Neural cell (in vitro differentiated cells): ENCODE measurements at regions not wholly inside any gene's neighbourhood (a gene's known extent, or its start where the extent isn't known, plus 50 kb on each side); places are given as distances from the start of the nearest gene placed in this dataset.

Experiments
- H2AFZ ChIP-seq: fragments of 200-600, 300-800 bp; sonication (generic), shearing (Covaris generic); 2 replicates; pipeline ENCODE4 v1.6.0; 2014; ENCODE audit warnings: low read depth, mild to moderate bottlenecking, antibody characterized with exemption, low read length, moderate library complexity
- H3F3A ChIP-seq: fragments of 200-600 bp; shearing (Covaris generic); 2 replicates; pipeline ENCODE4 v1.6.1; 2016; ENCODE audit warnings: mild to moderate bottlenecking, moderate library complexity, mixed read lengths, antibody characterized with exemption, low read length; ENCODE audit not compliant: insufficient read depth, poor library complexity, severe bottlenecking
- H3K27ac ChIP-seq: fragments of 200-600, 300-800 bp; sonication (generic), shearing (Covaris generic); 2 replicates; pipeline ENCODE4 v1.5.1; 2014; ENCODE audit warnings: mild to moderate bottlenecking, low read length, moderate library complexity
- H3K27me3 ChIP-seq: fragments of 300-800, 200-600 bp; sonication (generic), shearing (Covaris generic); 2 replicates; pipeline ENCODE4 v1.6.0; 2014; ENCODE audit warnings: mild to moderate bottlenecking, low read depth, low read length, moderate library complexity; ENCODE audit not compliant: insufficient read depth
- H3K36me3 ChIP-seq: fragments of 300-800, 200-600 bp; sonication (generic), shearing (Covaris generic); 2 replicates; pipeline ENCODE4 v1.5.1; 2014; ENCODE audit warnings: mild to moderate bottlenecking, antibody characterized with exemption, low read length, moderate library complexity; ENCODE audit not compliant: insufficient read depth
- H3K4me2 ChIP-seq: fragments of 300-800, 200-600 bp; sonication (generic), shearing (Covaris generic); 2 replicates; pipeline ENCODE4 v1.6.0; 2014; ENCODE audit warnings: mild to moderate bottlenecking, low read length
- H3K4me3 ChIP-seq: fragments of 300-800, 200-600 bp; sonication (generic), shearing (Covaris generic); 2 replicates; pipeline ENCODE4 v1.5.1; 2014; ENCODE audit warnings: mild to moderate bottlenecking, low read length, moderate library complexity
- H3K79me2 ChIP-seq: fragments of 200-600 bp; shearing (Covaris generic); replicated peaks from 2 replicates; pipeline ENCODE4 v1.6.0; 2014; ENCODE audit warnings: mild to moderate bottlenecking, low read length, moderate library complexity; ENCODE audit not compliant: insufficient read depth
- H3K9ac ChIP-seq: fragments of 300-800, 200-600 bp; sonication (generic), shearing (Covaris generic); 2 replicates; pipeline ENCODE4 v1.6.1; 2016; ENCODE audit warnings: mild to moderate bottlenecking, low read length, mixed read lengths
- H3K9me2 ChIP-seq: fragments of 200-600 bp; shearing (Covaris generic); 2 replicates; pipeline ENCODE4 v1.6.1; 2016; ENCODE audit warnings: mild to moderate bottlenecking, low read length, mixed read lengths; ENCODE audit not compliant: insufficient read depth
- H3K9me3 ChIP-seq: fragments of 200-600, 300-800 bp; sonication (generic), shearing (Covaris generic); 2 replicates; pipeline ENCODE4 v1.6.1; 2016; ENCODE audit warnings: mild to moderate bottlenecking, mixed run types, low read length, moderate library complexity, mixed read lengths
- H4K20me1 ChIP-seq: fragments of 200-600 bp; shearing (Covaris generic); 2 replicates; pipeline ENCODE4 v1.6.1; 2016; ENCODE audit warnings: mild to moderate bottlenecking, mixed run types; ENCODE audit not compliant: insufficient read depth
- EP300 ChIP-seq: fragments of 450-650 bp; conservative IDR thresholded peaks from 2 replicates; pipeline ENCODE4 v1.6.1; 2014; ENCODE audit warnings: antibody characterized with exemption, mild to moderate bottlenecking, moderate library complexity; ENCODE audit not compliant: poor library complexity, severe bottlenecking
- EZH2 ChIP-seq: fragments of 200-600, 300-800 bp; shearing (Covaris generic), sonication (generic); IDR thresholded peaks from 2 replicates; pipeline ENCODE4 v1.6.1; 2014; ENCODE audit warnings: antibody characterized with exemption, low read length, borderline replicate concordance, mild to moderate bottlenecking; ENCODE audit not compliant: insufficient read depth, poor library complexity, severe bottlenecking
- MXI1 ChIP-seq: fragments of 450-650 bp; conservative IDR thresholded peaks from 2 replicates; pipeline ENCODE4 v1.6.1; 2014; ENCODE audit warnings: antibody characterized with exemption, mild to moderate bottlenecking; ENCODE audit not compliant: poor library complexity, severe bottlenecking
- POLR2AphosphoS5 ChIP-seq: IDR thresholded peaks from 2 replicates; pipeline ENCODE4 v1.6.1; 2012
- RAD21 ChIP-seq: fragments of 450-650 bp; conservative IDR thresholded peaks from 2 replicates; pipeline ENCODE4 v1.6.1; 2014; ENCODE audit warnings: antibody characterized with exemption, mild to moderate bottlenecking, moderate library complexity
- SMC3 ChIP-seq: fragments of 450-650 bp; conservative IDR thresholded peaks from 2 replicates; pipeline ENCODE4 v1.6.1; 2014; ENCODE audit warnings: antibody characterized with exemption, mild to moderate bottlenecking, moderate library complexity; ENCODE audit not compliant: poor library complexity
- TAF1 ChIP-seq: IDR thresholded peaks from 2 replicates; pipeline ENCODE4 v1.6.1; 2012; ENCODE audit warnings: low read depth
- TF ChIP-seq, protein P1 (sequence below): IDR thresholded peaks from 2 replicates; pipeline ENCODE4 v1.6.1; 2012; ENCODE audit warnings: borderline replicate concordance
- TF ChIP-seq, protein P2 (sequence below): fragments of 450-650 bp; IDR thresholded peaks from 2 replicates; pipeline ENCODE4 v1.5.1; 2014; ENCODE audit warnings: antibody characterized with exemption, mild to moderate bottlenecking, moderate library complexity; ENCODE audit not compliant: poor library complexity, severe bottlenecking

DNA sequence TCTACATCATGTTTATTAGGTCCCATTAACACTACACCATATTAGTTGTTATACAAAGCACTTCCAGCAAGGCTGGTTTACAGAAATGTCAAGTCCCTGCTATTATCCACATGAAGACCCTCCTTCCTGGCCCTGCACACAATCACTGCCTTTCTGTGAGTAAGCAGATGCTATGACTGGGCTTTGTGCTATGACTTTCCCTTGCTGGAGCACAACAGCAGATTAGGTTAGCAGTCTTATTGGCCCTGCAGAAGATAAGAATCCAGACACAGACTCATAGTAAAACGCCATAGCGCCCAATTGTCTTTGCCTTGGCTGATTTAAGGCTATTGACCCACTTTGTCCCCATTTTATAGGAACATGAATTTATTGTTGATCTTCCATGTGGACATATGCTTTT is 228.9 kb upstream of the ACTBL2 start:
- Histone ChIP-seq H3K4me3 (no peak overlapping the region), H3K9me3 (no peaks in the 10 kb centered on the region), H3K79me2 (no peaks in the 10 kb centered on the region), H3F3A (no peaks in the 10 kb centered on the region), H2AFZ (no peak overlapping the region), H4K20me1 (no peaks in the 10 kb centered on the region), H3K9me2 (no peaks in the 10 kb centered on the region), H3K27me3 (no peaks in the 10 kb centered on the region), H3K36me3 (no peaks in the 10 kb centered on the region), H3K9ac (no peak overlapping the region), H3K4me2 (no peak overlapping the region), H3K27ac (no peak overlapping the region)
- TF ChIP-seq RAD21 (no peak), SMC3 (no peak), EP300 (no peak), MXI1 (no peak), TAF1 (no peak), EZH2 (no peak), POLR2AphosphoS5 (no peak)
- TF ChIP-seq, protein P1, sequence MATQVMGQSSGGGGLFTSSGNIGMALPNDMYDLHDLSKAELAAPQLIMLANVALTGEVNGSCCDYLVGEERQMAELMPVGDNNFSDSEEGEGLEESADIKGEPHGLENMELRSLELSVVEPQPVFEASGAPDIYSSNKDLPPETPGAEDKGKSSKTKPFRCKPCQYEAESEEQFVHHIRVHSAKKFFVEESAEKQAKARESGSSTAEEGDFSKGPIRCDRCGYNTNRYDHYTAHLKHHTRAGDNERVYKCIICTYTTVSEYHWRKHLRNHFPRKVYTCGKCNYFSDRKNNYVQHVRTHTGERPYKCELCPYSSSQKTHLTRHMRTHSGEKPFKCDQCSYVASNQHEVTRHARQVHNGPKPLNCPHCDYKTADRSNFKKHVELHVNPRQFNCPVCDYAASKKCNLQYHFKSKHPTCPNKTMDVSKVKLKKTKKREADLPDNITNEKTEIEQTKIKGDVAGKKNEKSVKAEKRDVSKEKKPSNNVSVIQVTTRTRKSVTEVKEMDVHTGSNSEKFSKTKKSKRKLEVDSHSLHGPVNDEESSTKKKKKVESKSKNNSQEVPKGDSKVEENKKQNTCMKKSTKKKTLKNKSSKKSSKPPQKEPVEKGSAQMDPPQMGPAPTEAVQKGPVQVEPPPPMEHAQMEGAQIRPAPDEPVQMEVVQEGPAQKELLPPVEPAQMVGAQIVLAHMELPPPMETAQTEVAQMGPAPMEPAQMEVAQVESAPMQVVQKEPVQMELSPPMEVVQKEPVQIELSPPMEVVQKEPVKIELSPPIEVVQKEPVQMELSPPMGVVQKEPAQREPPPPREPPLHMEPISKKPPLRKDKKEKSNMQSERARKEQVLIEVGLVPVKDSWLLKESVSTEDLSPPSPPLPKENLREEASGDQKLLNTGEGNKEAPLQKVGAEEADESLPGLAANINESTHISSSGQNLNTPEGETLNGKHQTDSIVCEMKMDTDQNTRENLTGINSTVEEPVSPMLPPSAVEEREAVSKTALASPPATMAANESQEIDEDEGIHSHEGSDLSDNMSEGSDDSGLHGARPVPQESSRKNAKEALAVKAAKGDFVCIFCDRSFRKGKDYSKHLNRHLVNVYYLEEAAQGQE: no peak
- TF ChIP-seq, protein P2, sequence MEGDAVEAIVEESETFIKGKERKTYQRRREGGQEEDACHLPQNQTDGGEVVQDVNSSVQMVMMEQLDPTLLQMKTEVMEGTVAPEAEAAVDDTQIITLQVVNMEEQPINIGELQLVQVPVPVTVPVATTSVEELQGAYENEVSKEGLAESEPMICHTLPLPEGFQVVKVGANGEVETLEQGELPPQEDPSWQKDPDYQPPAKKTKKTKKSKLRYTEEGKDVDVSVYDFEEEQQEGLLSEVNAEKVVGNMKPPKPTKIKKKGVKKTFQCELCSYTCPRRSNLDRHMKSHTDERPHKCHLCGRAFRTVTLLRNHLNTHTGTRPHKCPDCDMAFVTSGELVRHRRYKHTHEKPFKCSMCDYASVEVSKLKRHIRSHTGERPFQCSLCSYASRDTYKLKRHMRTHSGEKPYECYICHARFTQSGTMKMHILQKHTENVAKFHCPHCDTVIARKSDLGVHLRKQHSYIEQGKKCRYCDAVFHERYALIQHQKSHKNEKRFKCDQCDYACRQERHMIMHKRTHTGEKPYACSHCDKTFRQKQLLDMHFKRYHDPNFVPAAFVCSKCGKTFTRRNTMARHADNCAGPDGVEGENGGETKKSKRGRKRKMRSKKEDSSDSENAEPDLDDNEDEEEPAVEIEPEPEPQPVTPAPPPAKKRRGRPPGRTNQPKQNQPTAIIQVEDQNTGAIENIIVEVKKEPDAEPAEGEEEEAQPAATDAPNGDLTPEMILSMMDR: no peak

DNA sequence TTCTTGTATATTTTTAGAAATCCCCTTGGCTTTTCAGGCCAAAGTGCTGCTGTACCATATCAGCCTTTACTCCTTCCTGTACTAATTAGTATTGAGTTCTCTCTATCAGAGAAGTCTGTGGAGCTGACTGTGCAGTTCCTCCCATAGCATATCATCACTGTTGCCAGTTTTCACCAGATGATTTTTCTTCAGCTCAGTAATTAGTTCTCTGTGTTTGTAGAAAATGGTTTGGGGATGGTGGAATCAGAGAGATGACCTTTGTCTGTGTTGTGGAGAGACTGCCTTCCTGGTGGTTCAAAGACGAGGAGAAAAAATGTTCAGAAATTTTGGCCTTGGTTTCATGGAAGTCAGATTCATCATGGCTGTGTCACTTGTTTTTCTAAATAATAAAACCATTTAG is 227.5 kb upstream of the ACTBL2 start:
- H3K79me2 ChIP-seq: no peaks in the 10 kb centered on the region
- TF ChIP-seq, protein P1: no peak
- TF ChIP-seq EP300: no peak
- no peak for TF ChIP-seq SMC3
- no peak for TF ChIP-seq RAD21
- TF ChIP-seq POLR2AphosphoS5: no peak
- H3K27me3 ChIP-seq: no peaks in the 10 kb centered on the region
- H3K4me3 ChIP-seq: no peak overlapping the region
- no peak overlapping the region for H3K27ac ChIP-seq
- H4K20me1 ChIP-seq: no peaks in the 10 kb centered on the region
- H3K36me3 ChIP-seq: no peaks in the 10 kb centered on the region
- H3K4me2 ChIP-seq: no peak overlapping the region
- no peak overlapping the region for H3K9ac ChIP-seq
- no peaks in the 10 kb centered on the region for H3F3A ChIP-seq
- H2AFZ ChIP-seq: no peak overlapping the region
- no peaks in the 10 kb centered on the region for H3K9me3 ChIP-seq
- no peaks in the 10 kb centered on the region for H3K9me2 ChIP-seq
